GM19467 (cell line): ENCODE measurements at regions not wholly inside any gene's neighbourhood (a gene's known extent, or its start where the extent isn't known, plus 50 kb on each side); places are given as distances from the start of the nearest gene placed in this dataset.
"Not testable (repeated sequence)": the region's sequence is repeated elsewhere in the genome, so short reads cannot be mapped to it uniquely, and the experiment has no call there.

Experiments used
- ATAC-seq: cut with Tn5 transposase; IDR thresholded peaks from one replicate; pipeline ENCODE4 v1.9.1; 2021; ENCODE audit warnings: mild to moderate bottlenecking, moderate library complexity; ENCODE audit not compliant: unreplicated experiment

- ATAC-seq, result no peak
Observed at GRCh38 chr1:96559707-96560596, 161.6 kb upstream of the PTBP2 start.

- no peak for ATAC-seq
Observed at GRCh38 chr1:96562094-96562493, 159.5 kb upstream of the PTBP2 start.

- ATAC-seq, result not testable (repeated sequence)
Observed at GRCh38 chr1:96564401-96564800, 157.2 kb upstream of the PTBP2 start.

GRCh38 chr1:96565546-96565945 is 156.0 kb upstream of the PTBP2 start:
- no peak for ATAC-seq

GRCh38 chr1:96568639-96569038 is 152.9 kb upstream of the PTBP2 start:
- ATAC-seq, result no peak

GRCh38 chr1:96569288-96569687 is 152.3 kb upstream of the PTBP2 start:
- no peak for ATAC-seq

- ATAC-seq, result no peak
Observed at GRCh38 chr1:96579636-96580035, 141.9 kb upstream of the PTBP2 start.

- no peak for ATAC-seq
Observed at GRCh38 chr1:96580920-96581319, 140.7 kb upstream of the PTBP2 start.

- no peak for ATAC-seq
Observed at GRCh38 chr1:96581772-96582171, 139.8 kb upstream of the PTBP2 start.

GRCh38 chr1:96583903-96584302 is 137.7 kb upstream of the PTBP2 start:
- ATAC-seq, result no peak

GRCh38 chr1:96587222-96587621 is 134.4 kb upstream of the PTBP2 start:
- no peak for ATAC-seq

GRCh38 chr1:96588416-96588995 is 133.1 kb upstream of the PTBP2 start:
- ATAC-seq, result no peak

- ATAC-seq, result not testable (repeated sequence)
Observed at GRCh38 chr1:96595530-96595929, 126.1 kb upstream of the PTBP2 start.

GRCh38 chr1:96596226-96596922 is 125.2 kb upstream of the PTBP2 start:
- ATAC-seq, result no peak

GRCh38 chr1:96597218-96597617 is 124.4 kb upstream of the PTBP2 start:
- no peak for ATAC-seq

- no peak for ATAC-seq
Observed at GRCh38 chr1:96598416-96599168, 123.0 kb upstream of the PTBP2 start.

- ATAC-seq, result not testable (repeated sequence)
Observed at GRCh38 chr1:96604620-96605019, 117.0 kb upstream of the PTBP2 start.

GRCh38 chr1:96617375-96617774 is 104.2 kb upstream of the PTBP2 start:
- not testable (repeated sequence) for ATAC-seq

GRCh38 chr1:96632045-96632664 is 89.4 kb upstream of the PTBP2 start:
- no peak for ATAC-seq

GRCh38 chr1:96633695-96634094 is 87.9 kb upstream of the PTBP2 start:
- no peak for ATAC-seq

GRCh38 chr1:96634883-96635282 is 86.7 kb upstream of the PTBP2 start:
- ATAC-seq, result no peak
